ENCODE measurements at regions not wholly inside any gene's neighbourhood (a gene's known extent, or its start where the extent isn't known, plus 50 kb on each side); places are given as distances from the start of the nearest gene placed in this dataset.

GRCh38 chr2:235286622-235287374, 207.0 kb upstream of the AGAP1 start:
- no peak for TF ChIP-seq CTCF (conservative IDR thresholded peaks at IDR 0.05)

GRCh38 chr2:235287375-235287733, 206.5 kb upstream of the AGAP1 start:
- TF ChIP-seq CTCF (conservative IDR thresholded peaks at IDR 0.05), result no peak
- TF ChIP-seq ZFX (IDR thresholded peaks at IDR 0.05), result no peak
- H3K27ac ChIP-seq, result no peak overlapping the region

More at GRCh38 chr2:235286622-235287374, 207.0 kb upstream of the AGAP1 start:
- H3K27ac ChIP-seq, result no peak overlapping the region

- no peak overlapping the region for H3K27ac ChIP-seq
- TF ChIP-seq ZFX (IDR thresholded peaks at IDR 0.05), result no peak
- no peak for TF ChIP-seq CTCF (conservative IDR thresholded peaks at IDR 0.05)
Observed at GRCh38 chr2:235291461-235291860, 202.4 kb upstream of the AGAP1 start.

GRCh38 chr2:235293061-235293460, 200.8 kb upstream of the AGAP1 start:
- TF ChIP-seq CTCF (conservative IDR thresholded peaks at IDR 0.05), result no peak
- no peak for TF ChIP-seq ZFX (IDR thresholded peaks at IDR 0.05)
- H3K27ac ChIP-seq, result no peak overlapping the region

- TF ChIP-seq ZFX (IDR thresholded peaks at IDR 0.05), result no peak
- TF ChIP-seq CTCF (conservative IDR thresholded peaks at IDR 0.05), result no peak
- H3K27ac ChIP-seq, result no peak overlapping the region
Observed at GRCh38 chr2:235295831-235296230, 198.0 kb upstream of the AGAP1 start.

- no peak overlapping the region for H3K27ac ChIP-seq
- TF ChIP-seq CTCF (conservative IDR thresholded peaks at IDR 0.05) (no peak), ZFX (IDR thresholded peaks at IDR 0.05) (no peak)
Observed at GRCh38 chr2:235300368-235301201, 193.3 kb upstream of the AGAP1 start.
